ENCODE measurements at regions not wholly inside any gene's neighbourhood (a gene's known extent, or its start where the extent isn't known, plus 50 kb on each side); places are given as distances from the start of the nearest gene placed in this dataset.

- no peak for TF ChIP-seq CTCF (IDR thresholded peaks at IDR 0.05; ENCODE audit: insufficient read depth, low read length, poor library complexity, severe bottlenecking)
- no peak for DNase-seq (ENCODE audit: low read depth)
- Histone ChIP-seq H3K36me3 (ENCODE audit: control insufficient read depth, insufficient read depth, low read length) (no peaks in the 10 kb centered on the region), H3K4me3 (ENCODE audit: low read depth, low read length) (no peak overlapping the region), H3K27me3 (ENCODE audit: control insufficient read depth, insufficient read depth, low read length) (no peaks in the 10 kb centered on the region)
These were observed 468.2 kb upstream of the ARID1B start for GRCh38 chr6:156309017-156309416.

GRCh38 chr6:156308604-156309003 lies 468.6 kb upstream of the ARID1B start:
- TF ChIP-seq CTCF (IDR thresholded peaks at IDR 0.05; ENCODE audit: insufficient read depth, low read length, poor library complexity, severe bottlenecking), result no peak
- no peaks in the 10 kb centered on the region for H3K27me3 ChIP-seq (ENCODE audit: control insufficient read depth, insufficient read depth, low read length)
- no peak overlapping the region for H3K4me3 ChIP-seq (ENCODE audit: low read depth, low read length)
- DNase-seq (ENCODE audit: low read depth), result no peak
- no peaks in the 10 kb centered on the region for H3K36me3 ChIP-seq (ENCODE audit: control insufficient read depth, insufficient read depth, low read length)

- no peak for DNase-seq (ENCODE audit: low read depth)
- TF ChIP-seq CTCF (IDR thresholded peaks at IDR 0.05; ENCODE audit: insufficient read depth, low read length, poor library complexity, severe bottlenecking), result no peak
- Histone ChIP-seq H3K4me3 (ENCODE audit: low read depth, low read length) (no peak overlapping the region), H3K27me3 (ENCODE audit: control insufficient read depth, insufficient read depth, low read length) (no peaks in the 10 kb centered on the region), H3K36me3 (ENCODE audit: control insufficient read depth, insufficient read depth, low read length) (no peaks in the 10 kb centered on the region)
These were observed 470.6 kb upstream of the ARID1B start for GRCh38 chr6:156306531-156306930.

- Histone ChIP-seq H3K36me3 (ENCODE audit: control insufficient read depth, insufficient read depth, low read length) (no peaks in the 10 kb centered on the region), H3K27me3 (ENCODE audit: control insufficient read depth, insufficient read depth, low read length) (no peaks in the 10 kb centered on the region), H3K4me3 (ENCODE audit: low read depth, low read length) (no peak overlapping the region)
- no peak for DNase-seq (ENCODE audit: low read depth)
- no peak for TF ChIP-seq CTCF (IDR thresholded peaks at IDR 0.05; ENCODE audit: insufficient read depth, low read length, poor library complexity, severe bottlenecking)
These were observed 494.1 kb upstream of the ARID1B start for GRCh38 chr6:156283091-156283490.

GRCh38 chr6:156282087-156282486 lies 495.1 kb upstream of the ARID1B start:
- Histone ChIP-seq H3K4me3 (ENCODE audit: low read depth, low read length) (no peak overlapping the region), H3K27me3 (ENCODE audit: control insufficient read depth, insufficient read depth, low read length) (no peaks in the 10 kb centered on the region), H3K36me3 (ENCODE audit: control insufficient read depth, insufficient read depth, low read length) (no peaks in the 10 kb centered on the region)
- TF ChIP-seq CTCF (IDR thresholded peaks at IDR 0.05; ENCODE audit: insufficient read depth, low read length, poor library complexity, severe bottlenecking), result no peak
- no peak for DNase-seq (ENCODE audit: low read depth)

- no peak for DNase-seq (ENCODE audit: low read depth)
- H3K4me3 ChIP-seq (ENCODE audit: low read depth, low read length), result no peak overlapping the region
- no peak for TF ChIP-seq CTCF (IDR thresholded peaks at IDR 0.05; ENCODE audit: insufficient read depth, low read length, poor library complexity, severe bottlenecking)
- H3K27me3 ChIP-seq (ENCODE audit: control insufficient read depth, insufficient read depth, low read length), result no peaks in the 10 kb centered on the region
- H3K36me3 ChIP-seq (ENCODE audit: control insufficient read depth, insufficient read depth, low read length), result no peaks in the 10 kb centered on the region
These were observed 495.9 kb upstream of the ARID1B start for GRCh38 chr6:156281266-156281665.
